Stomach (tissue), 8 donors: ENCODE measurements at regions not wholly inside any gene's neighbourhood (a gene's known extent, or its start where the extent isn't known, plus 50 kb on each side); places are given as distances from the start of the nearest gene placed in this dataset.

Source experiments
- DNase-seq, 2 donors: peaks; one replicate each; pipeline versions ENCODE4 v3.0.0 to v3.0.0-alpha.2; 2013 to 2019
- H3K27ac ChIP-seq, 5 donors: fragments of 200-600 bp in 4 of 5; sonication (generic) in 4 of 5; one replicate each; pipeline ENCODE4 v1.5.1; 2013 to 2019; ENCODE audit warnings: mild to moderate bottlenecking in 1 of 5, moderate library complexity in 1 of 5
- H3K27me3 ChIP-seq, 3 donors: fragments of 200-600 bp; sonication (generic); one replicate each; pipeline ENCODE4 v1.5.1; 2017 to 2019; ENCODE audit warnings: mixed run types in 1 of 3
- H3K36me3 ChIP-seq, 4 donors: fragments of 200-600 bp; sonication (generic); 1 replicate in 3 of 4; 2 replicates in 1 of 4; pipeline ENCODE4 v1.5.1; 2016 to 2019
- H3K4me1 ChIP-seq, 4 donors: fragments of 200-600 bp; sonication (generic); one replicate each; pipeline ENCODE4 v1.5.1; 2016 to 2019
- H3K4me3 ChIP-seq, 4 donors: fragments of 200-600 bp; sonication (generic) in 3 of 4; one replicate each; pipeline ENCODE4 v1.5.1; 2016 to 2019; ENCODE audit warnings: mild to moderate bottlenecking in 1 of 4
- H3K9me3 ChIP-seq, 4 donors: fragments of 200-600 bp; sonication (generic); one replicate each; pipeline ENCODE4 v1.5.1; 2016 to 2019
- CTCF ChIP-seq, 7 experiments: fragments of 450-650 bp in 4 of 7; fragments of 200-600 bp in 3 of 7; sonication (generic) in 3 of 7; IDR thresholded peaks; one replicate each; pipeline ENCODE4 v1.5.1; 2016 to 2019; ENCODE audit warnings: antibody characterized with exemption in 7 of 7, control low read depth in 2 of 7, mild to moderate bottlenecking in 1 of 7
- EP300 ChIP-seq: sonication (generic); formaldehyde crosslinking; IDR thresholded peaks from one replicate; pipeline ENCODE4 v1.6.1; 2017; ENCODE audit warnings: antibody characterized with exemption
- POLR2A ChIP-seq, 4 donors: fragments of 450-650 bp; IDR thresholded peaks; one replicate each; pipeline ENCODE4 v1.6.1; 2016; ENCODE audit warnings: antibody characterized with exemption in 4 of 4, control low read depth in 2 of 4, mild to moderate bottlenecking in 1 of 4, moderate library complexity in 1 of 4
- POLR2AphosphoS5 ChIP-seq, 3 donors: sonication (generic); formaldehyde crosslinking; IDR thresholded peaks; one replicate each; pipeline ENCODE4 v1.6.1; 2016; ENCODE audit warnings: antibody characterized with exemption in 3 of 3
- WGBS, 5 donors: extraction: QIAGEN DNeasy Blood & Tissue Kit in 3 of 5; methylation state at CpG; one replicate each; pipeline versions ENCODE4 v1.1.5 to v1.1.7; 2013 to 2018; 5-methylcytosine and 5-hydroxymethylcytosine counted together
- intact Hi-C: fragments of 100-400 bp; cut with DNase I; formaldehyde crosslinking; loops from one replicate; pipeline ENCODE4 v1.15.1; 2023; ENCODE audit warnings: low total_unique reads
- donor health status: healthy with polysubstance abuse.
- donor health status: Bipolar disorder and iron deficiency.
- donor health status: healthy.

DNA sequence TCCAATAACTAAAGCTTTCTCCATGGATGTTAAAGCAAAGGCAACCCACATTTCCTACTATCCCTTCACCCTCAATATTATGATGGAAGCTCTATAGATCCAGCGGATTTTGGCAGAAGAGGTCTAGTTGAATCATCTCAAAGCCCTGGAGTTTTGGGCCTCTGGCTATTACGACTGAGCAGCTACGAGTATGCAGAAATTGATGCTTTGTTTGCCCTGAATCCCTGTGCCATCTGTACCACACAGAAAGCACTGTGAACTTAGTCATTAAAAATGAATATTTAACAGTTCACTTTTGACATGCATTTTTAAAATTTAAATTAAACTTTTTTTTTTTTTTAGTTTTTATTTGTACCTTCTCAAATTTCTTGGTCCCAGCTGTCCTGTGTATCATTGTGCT is 705.4 kb upstream of the PTBP2 start:
- no peak overlapping the region for H3K4me3 ChIP-seq
- H3K4me1 ChIP-seq: no peaks in the 10 kb centered on the region
- intact Hi-C loops: no loop called here
- TF ChIP-seq CTCF (IDR thresholded peaks at IDR 0.05) (no peak), POLR2AphosphoS5 (IDR thresholded peaks at IDR 0.05) (no peak), EP300 (no peak), POLR2A (IDR thresholded peaks at IDR 0.05) (no peak)
- H3K9me3 ChIP-seq: no peaks in the 10 kb centered on the region
- no peaks in the 10 kb centered on the region for H3K27me3 ChIP-seq
- 82 to 95% (median 93%) methylated on average over 3 of the region's 3 CpGs for WGBS, 5 donors
- no peak for DNase-seq
- no peak overlapping the region for H3K27ac ChIP-seq
- no peaks in the 10 kb centered on the region for H3K36me3 ChIP-seq

GRCh38 chr1:96020378-96020777 is 701.2 kb upstream of the PTBP2 start:
- no peaks in the 10 kb centered on the region for H3K27me3 ChIP-seq
- TF ChIP-seq CTCF (IDR thresholded peaks at IDR 0.05) (no peak), POLR2AphosphoS5 (IDR thresholded peaks at IDR 0.05) (no peak), POLR2A (IDR thresholded peaks at IDR 0.05) (no peak), EP300 (no peak)
- H3K4me3 ChIP-seq: no peak overlapping the region
- H3K9me3 ChIP-seq: no peaks in the 10 kb centered on the region
- DNase-seq: no peak
- H3K27ac ChIP-seq: no peak overlapping the region
- intact Hi-C loops: no loop called here
- no peaks in the 10 kb centered on the region for H3K36me3 ChIP-seq
- no peaks in the 10 kb centered on the region for H3K4me1 ChIP-seq

DNA sequence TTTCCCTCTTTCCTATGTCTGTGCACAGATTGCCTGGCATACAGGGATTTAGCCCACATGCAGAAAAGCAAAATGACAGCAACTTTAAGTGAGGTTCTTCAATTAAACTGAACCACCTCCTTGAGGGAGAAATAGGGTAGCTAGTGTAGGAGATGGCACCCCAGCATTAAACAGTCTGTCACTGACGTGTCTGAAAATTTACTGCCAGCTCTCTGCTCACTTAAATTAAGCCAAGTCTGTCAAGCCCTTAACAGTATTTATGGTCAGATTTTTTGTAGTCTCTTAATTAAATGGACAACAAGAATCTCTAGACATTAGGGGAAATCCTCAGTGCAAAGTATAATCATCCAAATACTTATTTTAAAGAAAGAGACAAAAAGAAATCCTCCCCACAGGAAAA is 696.5 kb upstream of the PTBP2 start:
- no peaks in the 10 kb centered on the region for H3K27me3 ChIP-seq
- WGBS, 5 donors: 75 to 84% (median 79%) methylated on average over 1 of the region's 1 CpG
- no peaks in the 10 kb centered on the region for H3K4me1 ChIP-seq
- no peak overlapping the region for H3K4me3 ChIP-seq
- DNase-seq: no peak
- TF ChIP-seq POLR2AphosphoS5 (IDR thresholded peaks at IDR 0.05) (no peak), POLR2A (IDR thresholded peaks at IDR 0.05) (no peak), EP300 (no peak), CTCF (IDR thresholded peaks at IDR 0.05) (no peak)
- peaks cover 0 to 16% (median 3%) of the 10 kb centered on the region in 4 donors for H3K9me3 ChIP-seq
- H3K27ac ChIP-seq: no peak overlapping the region
- intact Hi-C loops: no loop called here
- H3K36me3 ChIP-seq: no peaks in the 10 kb centered on the region

GRCh38 chr1:96028071-96028470 is 693.5 kb upstream of the PTBP2 start:
- TF ChIP-seq POLR2AphosphoS5 (IDR thresholded peaks at IDR 0.05) (no peak), POLR2A (IDR thresholded peaks at IDR 0.05) (no peak)
- Histone ChIP-seq H3K36me3 (no peaks in the 10 kb centered on the region), H3K27me3 (no peaks in the 10 kb centered on the region), H3K4me3 (no peak overlapping the region), H3K27ac (no peak overlapping the region), H3K4me1 (no peaks in the 10 kb centered on the region), H3K9me3 (peaks cover 0 to 16% (median 3%) of the 10 kb centered on the region in 4 donors)
- intact Hi-C loops: no loop called here
- WGBS, 5 donors: 90 to 98% (median 93%) methylated on average over 2 to 7 of the region's 7 CpGs
- no peak for DNase-seq

GRCh38 chr1:96030312-96030711 is 691.3 kb upstream of the PTBP2 start:
- H3K27ac ChIP-seq: no peak overlapping the region
- WGBS, 5 donors: 82 to 93% (median 87%) methylated on average over 1 of the region's 1 CpG
- peaks cover 0 to 16% (median 3%) of the 10 kb centered on the region in 4 donors for H3K9me3 ChIP-seq
- H3K4me1 ChIP-seq: no peaks in the 10 kb centered on the region
- no peaks in the 10 kb centered on the region for H3K36me3 ChIP-seq
- TF ChIP-seq CTCF (IDR thresholded peaks at IDR 0.05) (no peak), EP300 (no peak), POLR2AphosphoS5 (IDR thresholded peaks at IDR 0.05) (no peak), POLR2A (IDR thresholded peaks at IDR 0.05) (no peak)
- H3K4me3 ChIP-seq: no peak overlapping the region
- DNase-seq: no peak
- intact Hi-C loops: no loop called here
- no peaks in the 10 kb centered on the region for H3K27me3 ChIP-seq
